ENCODE measurements at regions not wholly inside any gene's neighbourhood (a gene's known extent, or its start where the extent isn't known, plus 50 kb on each side); places are given as distances from the start of the nearest gene placed in this dataset.

DNA sequence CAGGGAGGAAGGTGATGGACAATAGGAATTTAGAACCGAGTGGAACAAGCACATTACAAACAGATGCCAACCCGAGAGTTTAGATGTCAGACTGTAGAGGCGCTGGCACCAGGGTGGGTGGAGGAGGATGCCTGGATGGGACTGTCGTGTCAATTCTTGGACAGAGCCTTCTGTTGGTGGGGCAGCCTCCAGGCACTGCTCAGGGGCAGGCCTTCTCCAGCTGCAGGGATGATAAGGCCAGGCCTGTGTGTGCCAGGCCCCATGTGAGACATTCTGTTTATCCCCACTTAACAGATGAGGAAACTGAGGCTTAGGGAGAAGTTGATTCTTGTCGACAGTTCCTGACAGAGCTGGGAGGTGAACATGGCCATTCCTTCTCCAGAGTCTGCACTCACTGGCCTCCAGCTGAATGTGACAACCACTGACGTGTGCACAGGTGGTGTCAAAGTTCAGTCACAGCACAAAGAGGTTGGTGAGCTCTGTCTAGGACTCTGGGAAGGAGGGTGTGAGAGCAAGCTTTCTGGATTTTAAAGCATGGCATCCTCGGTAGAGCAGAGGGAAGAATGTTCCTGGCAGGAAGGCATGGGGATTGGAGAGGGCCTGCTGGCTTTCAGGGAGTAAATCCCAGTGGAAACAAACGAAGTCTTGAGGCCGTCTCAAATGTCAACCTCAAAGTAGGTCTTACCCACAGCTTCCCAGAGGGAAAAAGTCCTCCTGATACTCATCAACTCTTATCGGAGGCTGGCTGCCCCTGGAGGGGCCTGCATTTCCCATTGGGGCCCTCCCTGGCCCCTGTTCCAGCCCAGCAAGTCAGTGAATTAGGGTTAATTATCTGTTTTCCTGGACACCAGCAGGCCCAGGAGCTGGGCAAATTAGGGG is 52.4 kb downstream of the GLI2 start:
- H3K79me2 ChIP-seq (ENCODE audit: insufficient read depth, low read length) = peaks cover 82% of the 10 kb centered on the region
- TF ChIP-seq, protein P1, sequence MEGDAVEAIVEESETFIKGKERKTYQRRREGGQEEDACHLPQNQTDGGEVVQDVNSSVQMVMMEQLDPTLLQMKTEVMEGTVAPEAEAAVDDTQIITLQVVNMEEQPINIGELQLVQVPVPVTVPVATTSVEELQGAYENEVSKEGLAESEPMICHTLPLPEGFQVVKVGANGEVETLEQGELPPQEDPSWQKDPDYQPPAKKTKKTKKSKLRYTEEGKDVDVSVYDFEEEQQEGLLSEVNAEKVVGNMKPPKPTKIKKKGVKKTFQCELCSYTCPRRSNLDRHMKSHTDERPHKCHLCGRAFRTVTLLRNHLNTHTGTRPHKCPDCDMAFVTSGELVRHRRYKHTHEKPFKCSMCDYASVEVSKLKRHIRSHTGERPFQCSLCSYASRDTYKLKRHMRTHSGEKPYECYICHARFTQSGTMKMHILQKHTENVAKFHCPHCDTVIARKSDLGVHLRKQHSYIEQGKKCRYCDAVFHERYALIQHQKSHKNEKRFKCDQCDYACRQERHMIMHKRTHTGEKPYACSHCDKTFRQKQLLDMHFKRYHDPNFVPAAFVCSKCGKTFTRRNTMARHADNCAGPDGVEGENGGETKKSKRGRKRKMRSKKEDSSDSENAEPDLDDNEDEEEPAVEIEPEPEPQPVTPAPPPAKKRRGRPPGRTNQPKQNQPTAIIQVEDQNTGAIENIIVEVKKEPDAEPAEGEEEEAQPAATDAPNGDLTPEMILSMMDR (IDR thresholded peaks at IDR 0.05; ENCODE audit: extremely low read depth, low read depth, low read length) = no peak
- no peak overlapping the region for H3K27ac ChIP-seq (ENCODE audit: low read depth, low read length)
- H4K20me1 ChIP-seq (ENCODE audit: insufficient read depth, low read length) = peaks cover 78% of the 10 kb centered on the region
- H3K4me3 ChIP-seq (ENCODE audit: insufficient read depth, low read length) = no peak overlapping the region
- H3K36me3 ChIP-seq (ENCODE audit: insufficient read depth, low read length) = no peaks in the 10 kb centered on the region
- no peak overlapping the region for H2AFZ ChIP-seq (ENCODE audit: low read length)
- DNase-seq (ENCODE audit: insufficient read length, low spot score, missing footprints) = peak; percentile 73
- H3K9me3 ChIP-seq (ENCODE audit: low read depth, low read length) = no peaks in the 10 kb centered on the region
- no peaks in the 10 kb centered on the region for H3K27me3 ChIP-seq (ENCODE audit: insufficient read depth, low read length)
- no peak overlapping the region for H3K4me2 ChIP-seq (ENCODE audit: insufficient read depth, low read length)
- H3K4me1 ChIP-seq (ENCODE audit: insufficient read depth, low read length) = peaks cover 3% of the 10 kb centered on the region

DNA sequence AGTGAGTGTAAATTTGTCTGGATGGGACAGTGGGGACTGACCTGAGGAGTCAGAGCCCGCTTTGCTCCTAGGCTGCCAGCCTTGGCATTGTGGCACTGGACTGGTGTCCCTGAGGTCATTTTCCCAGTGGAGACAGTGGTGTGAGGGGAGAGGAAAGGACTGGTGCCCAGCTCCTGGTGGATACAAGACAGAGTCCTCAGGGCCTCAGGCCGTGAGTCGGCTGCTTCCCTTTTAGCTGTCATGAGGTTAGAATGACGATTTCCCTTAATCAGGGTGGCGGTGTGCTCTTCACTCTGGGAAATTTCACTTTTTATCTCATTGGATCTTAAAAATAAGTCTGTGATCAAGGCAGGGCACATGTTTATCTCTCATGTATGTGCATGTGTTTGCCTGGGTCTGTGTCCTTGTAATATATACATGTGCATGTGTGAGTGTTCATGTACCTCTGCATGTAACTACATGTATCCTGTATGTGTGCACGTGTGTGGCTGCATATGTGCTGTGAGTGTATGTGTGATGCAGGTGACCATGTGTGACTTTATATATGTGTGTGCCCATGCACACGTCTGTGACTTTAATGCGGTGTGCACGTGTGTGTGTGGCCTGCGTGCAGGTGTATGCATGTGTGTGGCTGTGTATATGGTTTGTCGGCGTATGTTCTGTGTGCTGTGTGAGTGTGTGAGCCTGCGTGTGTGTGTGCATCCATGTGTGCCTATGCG is 55.7 kb downstream of the GLI2 start:
- peak; percentile 8 for DNase-seq (ENCODE audit: insufficient read length, low spot score, missing footprints)
- peaks cover 9% of the 10 kb centered on the region for H3K4me1 ChIP-seq (ENCODE audit: insufficient read depth, low read length)
- no peak overlapping the region for H2AFZ ChIP-seq (ENCODE audit: low read length)
- H3K4me2 ChIP-seq (ENCODE audit: insufficient read depth, low read length) = no peak overlapping the region
- H3K9me3 ChIP-seq (ENCODE audit: low read depth, low read length) = no peaks in the 10 kb centered on the region
- peaks cover 72% of the 10 kb centered on the region for H4K20me1 ChIP-seq (ENCODE audit: insufficient read depth, low read length)
- no peaks in the 10 kb centered on the region for H3K27me3 ChIP-seq (ENCODE audit: insufficient read depth, low read length)
- H3K27ac ChIP-seq (ENCODE audit: low read depth, low read length) = no peak overlapping the region
- peaks cover 74% of the 10 kb centered on the region for H3K79me2 ChIP-seq (ENCODE audit: insufficient read depth, low read length)
- TF ChIP-seq, protein P1 (IDR thresholded peaks at IDR 0.05; ENCODE audit: extremely low read depth, low read depth, low read length) = no peak
- no peaks in the 10 kb centered on the region for H3K36me3 ChIP-seq (ENCODE audit: insufficient read depth, low read length)
- H3K4me3 ChIP-seq (ENCODE audit: insufficient read depth, low read length) = no peak overlapping the region

DNA sequence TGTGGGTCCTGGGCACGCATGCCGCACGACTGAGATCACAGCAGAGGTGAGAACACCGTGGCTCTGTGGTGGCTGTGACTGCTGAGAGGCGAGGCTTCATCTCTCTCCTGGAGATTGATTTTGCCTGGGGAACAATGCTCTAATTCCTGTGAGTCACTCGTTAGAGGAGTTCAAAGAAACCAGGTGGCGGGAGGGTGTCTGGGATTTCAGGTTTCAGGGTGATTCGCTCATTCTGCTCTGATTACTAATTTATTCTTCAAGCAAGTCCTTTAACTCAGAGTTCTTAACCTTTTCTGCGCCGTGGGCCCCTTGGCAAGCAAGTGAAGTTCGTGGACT is 56.3 kb downstream of the GLI2 start:
- Histone ChIP-seq H3K36me3 (ENCODE audit: insufficient read depth, low read length) (no peaks in the 10 kb centered on the region), H3K79me2 (ENCODE audit: insufficient read depth, low read length) (peaks cover 74% of the 10 kb centered on the region), H3K4me2 (ENCODE audit: insufficient read depth, low read length) (no peak overlapping the region), H3K4me3 (ENCODE audit: insufficient read depth, low read length) (no peak overlapping the region), H4K20me1 (ENCODE audit: insufficient read depth, low read length) (peaks cover 70% of the 10 kb centered on the region), H3K27me3 (ENCODE audit: insufficient read depth, low read length) (no peaks in the 10 kb centered on the region), H3K27ac (ENCODE audit: low read depth, low read length) (no peak overlapping the region), H3K9me3 (ENCODE audit: low read depth, low read length) (no peaks in the 10 kb centered on the region), H2AFZ (ENCODE audit: low read length) (no peak overlapping the region), H3K4me1 (ENCODE audit: insufficient read depth, low read length) (peaks cover 9% of the 10 kb centered on the region)
- peak; percentile 11 for DNase-seq (ENCODE audit: insufficient read length, low spot score, missing footprints)
- TF ChIP-seq, protein P1 (IDR thresholded peaks at IDR 0.05; ENCODE audit: extremely low read depth, low read depth, low read length) = no peak

All from osteoblast (primary cell).